Testis (tissue), 2 donors: ENCODE measurements at regions not wholly inside any gene's neighbourhood (a gene's known extent, or its start where the extent isn't known, plus 50 kb on each side); places are given as distances from the start of the nearest gene placed in this dataset.

Experiments
- CTCF ChIP-seq, 3 experiments: fragments of 450-650 bp in 2 of 3; fragments of 200-600 bp in 1 of 3; sonication (generic) in 1 of 3; IDR thresholded peaks; one replicate each; pipeline ENCODE4 v1.5.1; 2016 to 2019; ENCODE audit warnings: antibody characterized with exemption in 3 of 3, mild to moderate bottlenecking in 2 of 3, moderate library complexity in 1 of 3
- POLR2A ChIP-seq: fragments of 450-650 bp; IDR thresholded peaks from one replicate; pipeline ENCODE4 v1.6.1; 2017; ENCODE audit warnings: antibody characterized with exemption, mild to moderate bottlenecking, moderate library complexity

GRCh38 chr6:95815389-95816056, 200.3 kb upstream of the FUT9 start:
- TF ChIP-seq CTCF (IDR thresholded peaks at IDR 0.05) (no peak), POLR2A (no peak)
